GM12891 (cell line): ENCODE measurements at regions not wholly inside any gene's neighbourhood (a gene's known extent, or its start where the extent isn't known, plus 50 kb on each side); places are given as distances from the start of the nearest gene placed in this dataset.

Source experiments
- PAX5 ChIP-seq: IDR thresholded peaks from 2 replicates; pipeline ENCODE4 v1.6.1; 2011; ENCODE audit warnings: low read length, moderate library complexity, mild to moderate bottlenecking; ENCODE audit not compliant: insufficient read depth, severe bottlenecking
- POLR2A ChIP-seq: IDR thresholded peaks from 2 replicates; pipeline ENCODE4 v1.6.1; 2011; ENCODE audit warnings: low read depth, low read length, control low read depth
- POLR2AphosphoS5 ChIP-seq: IDR thresholded peaks from 2 replicates; pipeline ENCODE4 v1.6.1; 2011; ENCODE audit warnings: low read depth, low read length, control low read depth
- SPI1 ChIP-seq: IDR thresholded peaks from 2 replicates; pipeline ENCODE4 v1.6.1; 2011; ENCODE audit warnings: low read depth, low read length, control low read depth
- TAF1 ChIP-seq: IDR thresholded peaks from 2 replicates; pipeline ENCODE4 v1.6.1; 2011; ENCODE audit warnings: low read depth, low read length, control low read depth

DNA sequence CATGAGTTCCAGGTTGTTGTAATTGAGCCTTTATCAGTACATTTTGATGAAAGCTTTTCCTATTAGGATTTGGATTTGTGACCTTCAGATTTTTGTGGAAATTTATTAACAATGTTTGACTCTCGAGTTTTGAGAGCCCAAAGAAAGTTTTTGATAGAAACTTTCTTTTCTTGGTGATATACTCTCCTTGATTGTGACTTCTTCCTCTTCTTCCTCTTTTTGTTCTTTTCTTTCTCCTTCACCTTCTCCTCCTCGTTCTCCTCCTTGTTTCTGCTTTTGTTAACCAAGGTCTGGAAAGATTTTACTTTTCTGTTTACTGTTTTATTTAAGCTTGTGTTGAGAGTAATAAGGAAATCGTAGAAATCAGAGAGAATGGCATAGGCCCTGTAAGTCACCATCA lies 182.4 kb downstream of the TRIM27 start:
- TF ChIP-seq POLR2A (no peak), SPI1 (no peak), POLR2AphosphoS5 (no peak), PAX5 (no peak), TAF1 (no peak)
